ENCODE measurements at regions not wholly inside any gene's neighbourhood (a gene's known extent, or its start where the extent isn't known, plus 50 kb on each side); places are given as distances from the start of the nearest gene placed in this dataset.

GRCh38 chr4:159910721-159911120 is 807.8 kb downstream of the RAPGEF2 start:
- no peak for DNase-seq (ENCODE audit: low spot score)
- no peak overlapping the region for H3K27ac ChIP-seq (ENCODE audit: low read depth, low read length, poor library complexity, severe bottlenecking)
- H3K4me3 ChIP-seq (ENCODE audit: low read depth, low read length, poor library complexity, severe bottlenecking) = no peak overlapping the region
- no peaks in the 10 kb centered on the region for H3K9me3 ChIP-seq (ENCODE audit: low read depth, low read length, poor library complexity, severe bottlenecking)
- ChIA-PET CTCF (no interaction called here), POLR2A (ENCODE audit: low non-redundant PET) (no interaction called here)
- intact Hi-C loops (cut with micrococcal nuclease; ENCODE audit: unreplicated experiment) = no loop called here
- H3K4me1 ChIP-seq (ENCODE audit: insufficient read depth, low read length, poor library complexity, severe bottlenecking) = no peaks in the 10 kb centered on the region
- no peaks in the 10 kb centered on the region for H3K27me3 ChIP-seq (replicated peaks; ENCODE audit: insufficient read depth, low read depth, low read length, poor library complexity)
- no TSS peak for BruUV-seq (replicated peaks)
- no peaks in the 10 kb centered on the region for H3K36me3 ChIP-seq (ENCODE audit: insufficient read depth, low read length, poor library complexity, severe bottlenecking)
- TF ChIP-seq EZH2 (IDR thresholded peaks at IDR 0.05; ENCODE audit: borderline replicate concordance, low read depth, low read length, poor library complexity, severe bottlenecking) = no peak

- no TSS peak for BruUV-seq (replicated peaks)
- H3K27ac ChIP-seq (ENCODE audit: low read depth, low read length, poor library complexity, severe bottlenecking) = no peak overlapping the region
- ChIA-PET CTCF (no interaction called here), POLR2A (ENCODE audit: low non-redundant PET) (interaction anchor here (0.6 kb wide), 1 partner anchor 24 kb away, joined by 5 read pairs; no protein-coding TSS in a partner anchor)
- intact Hi-C loops (cut with micrococcal nuclease; ENCODE audit: unreplicated experiment) = no loop called here
- no peak overlapping the region for H3K4me3 ChIP-seq (ENCODE audit: low read depth, low read length, poor library complexity, severe bottlenecking)
- no peaks in the 10 kb centered on the region for H3K36me3 ChIP-seq (ENCODE audit: insufficient read depth, low read length, poor library complexity, severe bottlenecking)
- DNase-seq (ENCODE audit: low spot score) = peak; percentile 59
- peaks cover 10% of the 10 kb centered on the region for H3K4me1 ChIP-seq (ENCODE audit: insufficient read depth, low read length, poor library complexity, severe bottlenecking)
- H3K27me3 ChIP-seq (replicated peaks; ENCODE audit: insufficient read depth, low read depth, low read length, poor library complexity) = no peaks in the 10 kb centered on the region
- no peak for TF ChIP-seq CTCF (conservative IDR thresholded peaks at IDR 0.05; ENCODE audit: low read depth, low read length)
- TF ChIP-seq EZH2 (IDR thresholded peaks at IDR 0.05; ENCODE audit: borderline replicate concordance, low read depth, low read length, poor library complexity, severe bottlenecking) = no peak
- H3K9me3 ChIP-seq (ENCODE audit: low read depth, low read length, poor library complexity, severe bottlenecking) = peaks cover 23% of the 10 kb centered on the region
Measured at GRCh38 chr4:159922119-159922518, 819.2 kb downstream of the RAPGEF2 start.

GRCh38 chr4:159925770-159926169 is 822.9 kb downstream of the RAPGEF2 start:
- ChIA-PET POLR2A (ENCODE audit: low non-redundant PET) (no interaction called here), CTCF (no interaction called here)
- no peak for TF ChIP-seq CTCF (conservative IDR thresholded peaks at IDR 0.05; ENCODE audit: low read depth, low read length)
- TF ChIP-seq EZH2 (IDR thresholded peaks at IDR 0.05; ENCODE audit: borderline replicate concordance, low read depth, low read length, poor library complexity, severe bottlenecking) = no peak
- no peaks in the 10 kb centered on the region for H3K36me3 ChIP-seq (ENCODE audit: insufficient read depth, low read length, poor library complexity, severe bottlenecking)
- no TSS peak for BruUV-seq (replicated peaks)
- intact Hi-C loops (cut with micrococcal nuclease; ENCODE audit: unreplicated experiment) = no loop called here
- H3K4me1 ChIP-seq (ENCODE audit: insufficient read depth, low read length, poor library complexity, severe bottlenecking) = peaks cover 10% of the 10 kb centered on the region
- no peak for DNase-seq (ENCODE audit: low spot score)
- H3K4me3 ChIP-seq (ENCODE audit: low read depth, low read length, poor library complexity, severe bottlenecking) = no peak overlapping the region
- no peak overlapping the region for H3K27ac ChIP-seq (ENCODE audit: low read depth, low read length, poor library complexity, severe bottlenecking)
- H3K27me3 ChIP-seq (replicated peaks; ENCODE audit: insufficient read depth, low read depth, low read length, poor library complexity) = no peaks in the 10 kb centered on the region
- peaks cover 27% of the 10 kb centered on the region for H3K9me3 ChIP-seq (ENCODE audit: low read depth, low read length, poor library complexity, severe bottlenecking)

GRCh38 chr4:159926871-159927270 is 824.0 kb downstream of the RAPGEF2 start:
- ChIA-PET POLR2A (ENCODE audit: low non-redundant PET) (no interaction called here), CTCF (no interaction called here)
- DNase-seq (ENCODE audit: low spot score) = no peak
- Histone ChIP-seq H3K4me3 (ENCODE audit: low read depth, low read length, poor library complexity, severe bottlenecking) (no peak overlapping the region), H3K4me1 (ENCODE audit: insufficient read depth, low read length, poor library complexity, severe bottlenecking) (peaks cover 5% of the 10 kb centered on the region), H3K36me3 (ENCODE audit: insufficient read depth, low read length, poor library complexity, severe bottlenecking) (no peaks in the 10 kb centered on the region), H3K9me3 (ENCODE audit: low read depth, low read length, poor library complexity, severe bottlenecking) (peaks cover 27% of the 10 kb centered on the region), H3K27ac (ENCODE audit: low read depth, low read length, poor library complexity, severe bottlenecking) (no peak overlapping the region), H3K27me3 (replicated peaks; ENCODE audit: insufficient read depth, low read depth, low read length, poor library complexity) (no peaks in the 10 kb centered on the region)
- intact Hi-C loops (cut with micrococcal nuclease; ENCODE audit: unreplicated experiment) = no loop called here
- TF ChIP-seq EZH2 (IDR thresholded peaks at IDR 0.05; ENCODE audit: borderline replicate concordance, low read depth, low read length, poor library complexity, severe bottlenecking) (no peak), CTCF (conservative IDR thresholded peaks at IDR 0.05; ENCODE audit: low read depth, low read length) (no peak)
- BruUV-seq (replicated peaks) = no TSS peak

All from A673 (cell line).